ENCODE measurements at regions not wholly inside any gene's neighbourhood (a gene's known extent, or its start where the extent isn't known, plus 50 kb on each side); places are given as distances from the start of the nearest gene placed in this dataset.
"Not testable (repeated sequence)": the region's sequence is repeated elsewhere in the genome, so short reads cannot be mapped to it uniquely, and the experiment has no call there.

- DNase-seq: no peak
Observed at GRCh38 chr9:78438780-78439179, 141.9 kb downstream of the PSAT1 start.

GRCh38 chr9:78439190-78439865 is 142.4 kb downstream of the PSAT1 start:
- peak; percentile 56 for DNase-seq

DNA sequence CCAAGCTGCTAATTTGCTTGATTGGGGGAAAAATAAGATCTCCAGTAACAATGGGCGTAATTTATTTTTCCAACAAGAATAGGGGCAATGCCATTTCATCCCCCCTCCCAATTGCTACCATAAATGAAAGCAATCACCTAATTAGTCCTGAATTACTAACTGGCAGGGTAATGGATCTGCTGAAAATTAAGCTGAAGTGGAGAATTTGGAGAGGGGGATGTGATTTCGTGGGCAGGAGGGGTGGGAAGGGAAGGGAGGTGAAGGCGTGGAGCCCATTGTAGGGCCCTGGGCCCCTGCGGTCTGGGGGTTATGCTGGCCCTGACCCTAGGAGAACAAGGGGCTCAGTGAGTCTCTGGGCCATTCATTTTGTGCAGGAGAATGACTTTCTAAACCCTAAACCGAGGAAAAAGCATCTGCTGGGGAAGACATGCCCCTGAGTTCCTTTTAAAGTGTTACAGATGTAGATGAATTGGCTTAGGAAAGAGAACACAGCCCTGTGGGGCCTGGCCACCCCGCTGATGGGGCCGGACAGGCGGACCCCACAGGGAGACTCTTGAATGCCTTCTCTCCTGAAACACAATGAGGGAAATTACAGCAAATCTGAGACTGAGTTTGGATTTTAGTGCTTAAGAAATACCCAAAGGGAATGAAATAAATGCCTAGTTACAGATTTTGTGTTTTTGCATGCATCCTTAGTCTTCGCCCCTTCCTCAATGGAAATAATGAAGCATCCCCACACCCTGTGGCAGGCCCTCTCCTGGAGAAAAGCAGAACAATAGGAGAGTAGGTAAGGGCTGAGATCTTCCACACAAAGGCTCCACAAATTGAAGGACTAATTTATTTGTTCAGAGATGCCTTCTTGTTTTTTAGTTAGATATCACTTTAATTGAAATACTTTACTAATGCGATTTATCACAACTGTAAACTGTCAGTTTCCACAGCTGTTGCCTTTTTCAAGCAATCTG is 143.2 kb downstream of the PSAT1 start:
- no peak for DNase-seq

DNA sequence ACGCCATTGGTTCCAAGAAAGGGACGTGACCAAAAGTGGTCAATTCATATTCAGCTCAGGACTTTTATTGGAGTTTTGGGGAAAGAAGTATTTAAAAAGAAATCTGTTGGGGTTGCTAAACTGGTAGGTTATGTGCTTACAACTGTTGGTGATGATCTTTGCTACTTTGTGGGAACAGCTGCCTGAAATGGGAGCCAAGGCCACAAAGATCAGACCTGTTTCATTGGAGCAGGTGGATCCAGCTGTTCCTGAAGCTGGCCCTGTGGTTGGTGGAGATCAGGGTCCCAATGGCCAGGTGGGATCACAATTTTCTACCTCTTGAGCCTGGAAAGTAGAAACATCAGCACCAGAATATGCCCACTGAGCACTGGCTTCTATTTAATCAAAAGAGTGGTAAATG is 144.5 kb downstream of the PSAT1 start:
- no peak for DNase-seq

GRCh38 chr9:78441822-78442431 is 145.0 kb downstream of the PSAT1 start:
- DNase-seq: no peak

GRCh38 chr9:78442577-78442976 is 145.7 kb downstream of the PSAT1 start:
- DNase-seq: not testable (repeated sequence)

DNA sequence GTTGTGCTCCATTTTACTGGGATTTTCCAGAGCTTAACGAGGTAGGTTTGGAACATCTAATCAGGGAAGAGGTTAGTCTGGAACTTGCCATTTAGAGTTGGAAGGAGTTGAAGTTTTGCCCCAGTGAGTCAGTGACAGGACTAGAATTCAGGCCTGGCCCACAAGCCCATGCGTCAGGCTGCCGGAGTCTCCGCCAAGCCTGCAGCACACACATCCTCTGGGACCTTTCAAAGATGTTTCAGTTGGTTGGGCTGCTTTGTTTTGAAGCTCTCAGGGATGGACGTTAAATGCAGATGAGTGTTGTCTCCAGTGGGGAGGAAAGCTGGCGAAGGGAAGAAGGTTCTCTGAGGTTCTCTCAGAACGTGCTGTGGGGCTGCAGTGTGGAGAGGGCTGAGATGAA is 147.0 kb downstream of the PSAT1 start:
- DNase-seq: no peak

GRCh38 chr9:78448960-78449673 is 152.2 kb downstream of the PSAT1 start:
- no peak for DNase-seq

DNA sequence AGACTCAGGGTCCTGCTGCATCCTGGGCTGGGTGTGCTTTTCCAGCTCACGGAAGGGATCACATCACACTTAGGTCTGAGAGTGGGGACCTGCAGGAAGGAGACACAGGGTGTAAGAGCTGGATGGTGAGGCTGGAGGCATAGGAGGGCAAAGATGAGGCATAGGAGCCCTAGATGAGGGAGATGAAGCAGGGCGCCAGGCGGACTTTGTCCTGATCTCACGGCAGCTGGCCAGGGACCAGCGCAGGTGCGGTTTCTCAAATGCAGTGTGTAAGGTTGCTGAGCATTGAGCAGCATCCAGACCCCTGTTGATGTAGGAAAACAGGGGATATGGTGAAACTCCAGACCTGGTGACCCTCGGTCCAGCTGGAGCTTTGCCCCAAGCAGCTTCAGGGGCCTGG is 156.5 kb downstream of the PSAT1 start:
- DNase-seq: no peak

DNA sequence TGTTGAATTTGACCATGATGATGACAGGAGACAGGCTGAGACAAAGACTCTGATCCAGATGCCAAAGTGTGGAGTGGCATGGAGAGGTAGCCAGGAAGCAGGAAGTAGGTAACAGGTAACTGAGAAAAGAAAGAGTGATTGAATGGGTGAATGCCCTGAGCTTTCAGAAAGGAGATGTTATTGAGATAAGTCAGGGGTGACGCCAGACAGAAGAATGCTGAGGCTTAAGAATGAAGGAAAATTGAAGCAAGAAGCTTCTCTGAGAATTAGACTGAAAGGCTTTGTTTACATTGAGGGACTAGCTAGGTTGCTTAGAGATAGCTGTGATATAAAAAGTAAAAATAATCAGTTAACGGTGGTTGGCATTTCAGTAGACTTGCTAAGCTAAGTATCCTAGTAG is 165.7 kb downstream of the PSAT1 start:
- DNase-seq: no peak

DNA sequence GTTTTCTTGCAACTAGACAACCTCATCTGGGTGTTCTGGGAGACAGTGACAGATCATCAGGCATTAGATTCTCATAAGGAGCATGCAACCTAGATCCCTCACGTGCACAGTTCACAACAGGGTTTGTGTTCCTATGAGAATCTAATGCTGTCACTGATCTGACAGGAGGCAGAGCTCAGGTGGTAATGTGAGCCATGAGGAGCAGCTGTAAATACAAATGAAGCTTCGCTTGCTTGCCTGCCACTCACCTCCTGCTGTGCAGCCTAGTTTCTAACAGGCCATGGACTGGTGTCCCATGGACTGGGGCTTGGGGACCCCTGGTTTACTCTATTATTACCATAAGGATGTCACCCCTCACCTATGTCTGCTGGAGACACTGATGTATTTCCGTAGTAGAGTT is 166.8 kb downstream of the PSAT1 start:
- no peak for DNase-seq

- no peak for DNase-seq
Observed at GRCh38 chr9:78468231-78468630, 171.3 kb downstream of the PSAT1 start.

DNA sequence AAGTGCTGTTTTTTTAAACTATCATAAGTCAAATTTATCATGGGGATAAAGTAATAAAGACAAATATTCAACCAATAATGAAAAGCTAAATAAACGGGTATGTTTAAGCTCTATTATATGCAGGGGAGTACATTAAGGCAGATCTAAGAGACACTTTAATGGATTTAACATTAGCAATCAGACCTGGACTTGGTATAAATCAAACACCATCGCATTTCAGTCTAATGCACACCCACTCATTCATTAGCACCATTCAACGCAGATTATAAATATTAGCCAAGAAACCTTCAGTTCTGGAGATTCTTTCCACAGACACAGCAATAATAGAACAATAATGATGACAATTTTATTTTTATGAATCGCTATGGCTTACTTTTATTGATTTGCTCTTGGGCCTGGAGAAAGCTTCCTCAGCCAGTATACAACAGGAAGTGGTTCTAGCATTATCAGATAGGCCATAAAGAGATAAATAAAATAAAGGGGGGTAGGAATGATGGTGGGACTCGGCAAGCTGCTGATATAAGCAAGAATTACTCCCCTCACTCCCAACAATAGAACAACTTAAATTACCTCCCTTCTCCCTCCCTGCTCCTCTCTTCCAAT is 172.2 kb downstream of the PSAT1 start:
- DNase-seq: no peak

GRCh38 chr9:78470216-78470615 is 173.3 kb downstream of the PSAT1 start:
- DNase-seq: no peak

DNA sequence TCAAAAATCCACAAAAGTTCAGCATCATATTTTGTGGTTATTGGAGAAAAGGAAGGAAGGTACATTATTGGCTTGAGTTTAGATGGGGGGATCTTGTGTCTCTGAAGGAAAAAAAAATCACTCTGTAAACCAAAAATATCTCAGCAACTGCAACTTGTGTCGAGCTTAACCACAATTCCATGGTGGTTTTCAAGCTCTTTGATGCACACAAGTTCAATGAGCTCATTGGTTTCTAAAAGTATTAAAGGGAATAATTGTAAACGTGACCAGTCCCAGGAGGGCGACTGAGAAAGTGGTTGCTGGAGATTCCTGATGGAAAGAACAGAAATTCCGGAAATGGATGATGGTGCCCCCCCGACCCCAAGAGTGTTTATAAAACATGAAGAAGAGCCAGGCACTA is 173.8 kb downstream of the PSAT1 start:
- no peak for DNase-seq

- DNase-seq: no peak
Observed at GRCh38 chr9:78472111-78472510, 175.2 kb downstream of the PSAT1 start.

DNA sequence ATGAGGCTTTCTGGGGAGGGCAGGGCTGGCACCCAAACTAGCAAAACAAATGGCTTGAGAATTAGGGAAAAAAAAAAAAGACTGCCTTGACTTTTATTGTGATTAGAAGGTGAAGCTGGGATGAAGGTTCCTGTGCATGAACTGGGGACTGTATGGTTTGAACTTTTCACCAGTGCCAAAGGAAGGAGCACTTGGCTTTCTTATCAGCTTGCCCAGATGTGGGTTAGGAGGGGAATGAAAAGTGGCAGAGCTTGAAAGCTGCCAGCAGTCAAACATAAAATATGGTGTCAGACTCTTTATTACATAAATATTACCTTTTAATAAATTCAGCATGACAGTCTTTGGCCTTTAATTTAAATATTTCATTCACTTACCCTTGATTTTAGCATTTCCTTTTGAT is 182.5 kb downstream of the PSAT1 start:
- no peak for DNase-seq

- DNase-seq: no peak
Observed at GRCh38 chr9:78486661-78487060, 189.7 kb downstream of the PSAT1 start.

- DNase-seq: no peak
Observed at GRCh38 chr9:78490231-78490630, 193.3 kb downstream of the PSAT1 start.

GRCh38 chr9:78491402-78491801 is 194.5 kb downstream of the PSAT1 start:
- DNase-seq: no peak

DNA sequence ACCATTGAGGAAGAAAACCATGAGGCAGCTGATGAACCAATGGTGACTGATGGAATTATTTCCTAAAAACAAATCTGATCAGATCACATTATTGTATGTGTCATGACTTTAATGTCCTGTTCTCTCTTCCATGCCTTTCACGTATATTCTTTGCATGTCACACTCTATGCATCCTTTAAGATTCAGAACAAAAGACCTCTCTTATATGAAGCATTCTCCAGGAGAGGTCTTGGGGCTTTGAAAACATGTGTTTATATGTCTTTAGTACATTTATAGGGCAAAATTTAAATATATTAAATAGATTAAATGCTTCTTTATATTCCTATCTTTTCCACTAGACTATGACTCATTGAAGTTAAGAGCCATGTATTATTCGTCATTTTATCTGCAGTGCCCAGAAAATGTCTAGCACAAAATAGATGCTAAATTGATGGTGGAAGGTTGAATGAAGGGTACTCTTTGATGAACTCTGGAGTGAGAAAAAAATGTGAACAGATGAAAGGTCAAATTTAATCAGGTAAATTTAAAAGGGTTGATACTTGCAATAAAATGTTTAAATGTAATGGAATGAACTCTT is 196.3 kb downstream of the PSAT1 start:
- no peak for DNase-seq

- no peak for DNase-seq
Observed at GRCh38 chr9:78502566-78502965, 205.6 kb downstream of the PSAT1 start.
